RWPE2 (cell line): ENCODE measurements at regions not wholly inside any gene's neighbourhood (a gene's known extent, or its start where the extent isn't known, plus 50 kb on each side); places are given as distances from the start of the nearest gene placed in this dataset.
"Not testable (repeated sequence)": the region's sequence is repeated elsewhere in the genome, so short reads cannot be mapped to it uniquely, and the experiment has no call there.

Source experiments
- ATAC-seq: fragments of 200-7000 bp; cut with Tn5 transposase; 3 replicates; pipeline ENCODE4 v1.9.1; 2021; ENCODE audit warnings: low read depth
- DNase-seq: peaks from one replicate; pipeline ENCODE4 v3.0.0-alpha.2; 2020; ENCODE audit warnings: low spot score
- H3K27ac ChIP-seq: fragments of 450-650 bp; 2 replicates; pipeline ENCODE4 v1.5.1; 2017; ENCODE audit warnings: mild to moderate bottlenecking; ENCODE audit not compliant: poor library complexity, severe bottlenecking
- H3K27me3 ChIP-seq: fragments of 250-450 bp; sonication (Bioruptor Pico); 2 replicates; pipeline ENCODE4 v1.5.1; 2021; ENCODE audit warnings: mild to moderate bottlenecking, moderate library complexity; ENCODE audit not compliant: insufficient read depth, poor library complexity, severe bottlenecking
- H3K36me3 ChIP-seq: fragments of 250-450 bp; sonication (Bioruptor Pico); 2 replicates; pipeline ENCODE4 v1.5.1; 2020; ENCODE audit warnings: low read depth, mild to moderate bottlenecking, moderate library complexity
- H3K4me1 ChIP-seq: fragments of 250-450 bp; sonication (Bioruptor Pico); 2 replicates; pipeline ENCODE4 v1.5.1; 2021; ENCODE audit warnings: mild to moderate bottlenecking, moderate library complexity; ENCODE audit not compliant: insufficient read depth, poor library complexity, severe bottlenecking
- H3K4me3 ChIP-seq: fragments of 250-450 bp; sonication (Bioruptor Pico); 2 replicates; pipeline ENCODE4 v1.5.1; 2021; ENCODE audit warnings: mild to moderate bottlenecking, moderate library complexity; ENCODE audit not compliant: severe bottlenecking
- H3K9me3 ChIP-seq: fragments of 250-450 bp; sonication (Bioruptor Pico); 2 replicates; pipeline ENCODE4 v1.5.1; 2021; ENCODE audit warnings: mild to moderate bottlenecking, moderate library complexity; ENCODE audit not compliant: severe bottlenecking
- TF ChIP-seq, protein P1 (sequence below): fragments of 450-650 bp; IDR thresholded peaks from one replicate; pipeline ENCODE4 v1.5.1; 2017; ENCODE audit warnings: mild to moderate bottlenecking, moderate library complexity; ENCODE audit not compliant: poor library complexity, severe bottlenecking

DNA sequence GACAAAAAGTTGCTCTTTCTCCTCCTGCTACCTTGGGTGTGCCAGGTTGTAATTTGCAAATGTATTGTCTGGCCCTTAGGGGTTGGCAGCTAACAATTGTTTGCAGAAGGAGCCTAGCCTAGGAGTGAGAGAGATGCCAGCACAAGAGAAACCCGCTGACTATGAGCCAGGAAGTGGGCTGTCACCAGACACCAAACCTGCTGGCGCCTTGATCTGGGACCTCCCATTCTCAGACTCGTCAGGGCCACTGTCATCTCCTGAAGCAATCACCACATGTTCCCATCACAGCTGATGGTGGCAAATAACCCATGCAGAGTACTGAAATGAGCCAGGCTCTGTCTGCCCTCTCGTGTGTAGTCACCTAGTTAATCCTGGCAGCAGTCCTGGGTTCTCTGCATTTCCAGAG lies 406.4 kb upstream of the NPAP1 start:
- Histone ChIP-seq H3K4me3 (no peak overlapping the region), H3K36me3 (no peaks in the 10 kb centered on the region), H3K27ac (no peak overlapping the region), H3K4me1 (no peaks in the 10 kb centered on the region), H3K27me3 (no peaks in the 10 kb centered on the region), H3K9me3 (no peaks in the 10 kb centered on the region)
- DNase-seq (no peak), ATAC-seq (peak; percentile 46)
- TF ChIP-seq, protein P1, sequence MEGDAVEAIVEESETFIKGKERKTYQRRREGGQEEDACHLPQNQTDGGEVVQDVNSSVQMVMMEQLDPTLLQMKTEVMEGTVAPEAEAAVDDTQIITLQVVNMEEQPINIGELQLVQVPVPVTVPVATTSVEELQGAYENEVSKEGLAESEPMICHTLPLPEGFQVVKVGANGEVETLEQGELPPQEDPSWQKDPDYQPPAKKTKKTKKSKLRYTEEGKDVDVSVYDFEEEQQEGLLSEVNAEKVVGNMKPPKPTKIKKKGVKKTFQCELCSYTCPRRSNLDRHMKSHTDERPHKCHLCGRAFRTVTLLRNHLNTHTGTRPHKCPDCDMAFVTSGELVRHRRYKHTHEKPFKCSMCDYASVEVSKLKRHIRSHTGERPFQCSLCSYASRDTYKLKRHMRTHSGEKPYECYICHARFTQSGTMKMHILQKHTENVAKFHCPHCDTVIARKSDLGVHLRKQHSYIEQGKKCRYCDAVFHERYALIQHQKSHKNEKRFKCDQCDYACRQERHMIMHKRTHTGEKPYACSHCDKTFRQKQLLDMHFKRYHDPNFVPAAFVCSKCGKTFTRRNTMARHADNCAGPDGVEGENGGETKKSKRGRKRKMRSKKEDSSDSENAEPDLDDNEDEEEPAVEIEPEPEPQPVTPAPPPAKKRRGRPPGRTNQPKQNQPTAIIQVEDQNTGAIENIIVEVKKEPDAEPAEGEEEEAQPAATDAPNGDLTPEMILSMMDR, result no peak

GRCh38 chr15:24269923-24270322 lies 405.7 kb upstream of the NPAP1 start:
- Histone ChIP-seq H3K36me3 (no peaks in the 10 kb centered on the region), H3K9me3 (no peaks in the 10 kb centered on the region), H3K27me3 (no peaks in the 10 kb centered on the region), H3K4me3 (no peak overlapping the region), H3K4me1 (no peaks in the 10 kb centered on the region), H3K27ac (no peak overlapping the region)
- TF ChIP-seq, protein P1, result no peak
- no peak for ATAC-seq
- peak; percentile 61 for DNase-seq

- not testable (repeated sequence) for H3K4me3 ChIP-seq, H3K27ac ChIP-seq
- peak; percentile 29; the same call in 1 of the 3 replicates for ATAC-seq
These were observed 403.9 kb upstream of the NPAP1 start for GRCh38 chr15:24271496-24272244.

DNA sequence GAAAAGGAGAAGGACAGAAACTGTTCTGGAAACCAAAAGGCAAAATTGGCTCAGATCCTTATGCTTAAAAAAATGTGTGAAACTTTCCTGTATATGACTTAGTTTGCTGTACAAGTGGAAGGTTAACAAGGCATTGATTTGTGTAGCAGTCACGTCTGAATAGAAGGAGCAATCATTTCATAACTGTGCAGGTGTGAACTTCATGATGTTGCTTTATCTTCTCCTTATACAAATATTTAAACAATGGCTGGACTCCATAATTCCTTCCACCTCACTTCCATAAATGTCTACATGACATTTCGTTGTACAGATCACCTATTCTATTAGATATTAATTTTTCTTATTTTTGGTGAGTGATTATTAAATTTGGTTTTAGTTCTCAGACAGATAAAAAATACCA lies 382.7 kb upstream of the NPAP1 start:
- Histone ChIP-seq H3K27me3 (peaks cover 10% of the 10 kb centered on the region), H3K9me3 (no peaks in the 10 kb centered on the region), H3K4me1 (no peaks in the 10 kb centered on the region), H3K27ac (no peak overlapping the region), H3K4me3 (no peak overlapping the region), H3K36me3 (no peaks in the 10 kb centered on the region)
- no peak for ATAC-seq
- no peak for DNase-seq
- TF ChIP-seq, protein P1, result no peak

More at GRCh38 chr15:24271496-24272244, 403.9 kb upstream of the NPAP1 start:
- H3K4me1 ChIP-seq, H3K27me3 ChIP-seq, DNase-seq, H3K9me3 ChIP-seq, H3K36me3 ChIP-seq: not testable (repeated sequence)

GRCh38 chr15:24300804-24301368 lies 374.7 kb upstream of the NPAP1 start:
- not testable (repeated sequence) for H3K4me1 ChIP-seq, H3K27ac ChIP-seq, ATAC-seq, H3K4me3 ChIP-seq, H3K9me3 ChIP-seq, DNase-seq, H3K27me3 ChIP-seq, H3K36me3 ChIP-seq

DNA sequence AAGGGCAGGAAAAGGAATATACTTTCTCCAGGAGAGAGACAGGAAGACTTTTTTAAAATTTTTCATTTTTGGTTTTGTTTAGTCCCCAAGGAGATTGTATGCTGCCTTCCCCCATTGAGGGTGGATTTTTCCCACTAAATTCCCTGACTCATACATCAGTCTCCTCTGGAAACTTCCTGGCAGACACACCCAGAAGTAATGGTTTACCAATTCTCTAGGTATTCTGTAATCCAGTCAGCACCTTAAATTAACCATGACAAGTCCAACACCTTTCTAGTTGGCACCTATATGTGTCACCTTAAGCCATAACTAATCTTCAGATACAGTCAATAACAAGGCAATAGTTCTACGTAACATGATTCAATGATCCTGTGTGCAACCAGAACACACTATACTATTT lies 373.6 kb upstream of the NPAP1 start:
- H3K36me3 ChIP-seq, H3K4me1 ChIP-seq, H3K27ac ChIP-seq, H3K9me3 ChIP-seq, H3K27me3 ChIP-seq, DNase-seq, H3K4me3 ChIP-seq: not testable (repeated sequence)
- ATAC-seq, result peak; percentile 81

GRCh38 chr15:24304747-24305146 lies 370.8 kb upstream of the NPAP1 start:
- not testable (repeated sequence) for DNase-seq, H3K27me3 ChIP-seq, ATAC-seq, H3K27ac ChIP-seq, H3K4me1 ChIP-seq, H3K36me3 ChIP-seq, H3K4me3 ChIP-seq, H3K9me3 ChIP-seq

DNA sequence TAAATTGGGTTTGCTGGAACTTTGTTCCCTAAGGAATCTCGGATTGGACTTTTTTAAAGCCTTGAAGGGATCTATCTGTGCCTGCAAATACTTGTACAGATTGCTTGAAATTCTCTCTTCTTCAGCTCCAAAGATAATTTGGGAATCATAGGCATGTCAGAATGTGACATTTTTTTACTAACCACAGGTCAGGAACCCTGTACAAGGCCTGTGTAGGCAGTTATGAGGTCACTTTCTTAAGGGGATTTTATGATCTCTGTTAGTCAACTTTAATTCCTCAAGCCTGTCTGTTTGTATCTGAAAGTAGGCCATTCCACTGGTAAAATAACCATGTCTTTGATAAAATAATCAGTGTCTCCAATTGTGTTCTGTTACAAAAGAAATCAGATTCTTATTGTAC lies 369.9 kb upstream of the NPAP1 start:
- not testable (repeated sequence) for H3K4me3 ChIP-seq, H3K36me3 ChIP-seq, H3K27me3 ChIP-seq, H3K9me3 ChIP-seq, ATAC-seq, H3K4me1 ChIP-seq, DNase-seq, H3K27ac ChIP-seq

- H3K27me3 ChIP-seq, H3K9me3 ChIP-seq, H3K4me1 ChIP-seq, H3K27ac ChIP-seq, H3K36me3 ChIP-seq, H3K4me3 ChIP-seq, ATAC-seq, DNase-seq: not testable (repeated sequence)
These were observed 365.9 kb upstream of the NPAP1 start for GRCh38 chr15:24309700-24310099.
